ENCODE measurements at regions not wholly inside any gene's neighbourhood (a gene's known extent, or its start where the extent isn't known, plus 50 kb on each side); places are given as distances from the start of the nearest gene placed in this dataset.

DNA sequence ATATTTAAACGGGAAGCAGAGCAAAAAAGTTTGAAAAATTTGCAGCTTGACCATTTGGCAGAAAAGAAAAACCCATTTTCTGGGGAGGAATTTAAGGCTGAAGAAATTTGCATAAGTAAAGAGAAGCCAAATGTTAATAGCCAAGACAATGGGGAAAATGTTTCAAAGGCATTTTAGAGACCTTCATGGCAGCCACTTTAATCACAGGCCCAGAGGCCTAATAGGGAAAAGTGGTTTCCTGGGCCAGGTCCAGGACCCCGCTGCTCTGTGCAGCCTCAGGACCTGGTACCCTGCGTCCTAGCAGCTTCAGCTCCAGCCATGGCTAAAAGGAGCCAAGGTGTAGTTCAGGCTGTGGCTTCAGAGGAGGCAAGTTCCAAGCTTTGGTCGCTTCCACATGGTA lies 507.3 kb downstream of the SLCO4C1 start:
- TF ChIP-seq, protein P1, sequence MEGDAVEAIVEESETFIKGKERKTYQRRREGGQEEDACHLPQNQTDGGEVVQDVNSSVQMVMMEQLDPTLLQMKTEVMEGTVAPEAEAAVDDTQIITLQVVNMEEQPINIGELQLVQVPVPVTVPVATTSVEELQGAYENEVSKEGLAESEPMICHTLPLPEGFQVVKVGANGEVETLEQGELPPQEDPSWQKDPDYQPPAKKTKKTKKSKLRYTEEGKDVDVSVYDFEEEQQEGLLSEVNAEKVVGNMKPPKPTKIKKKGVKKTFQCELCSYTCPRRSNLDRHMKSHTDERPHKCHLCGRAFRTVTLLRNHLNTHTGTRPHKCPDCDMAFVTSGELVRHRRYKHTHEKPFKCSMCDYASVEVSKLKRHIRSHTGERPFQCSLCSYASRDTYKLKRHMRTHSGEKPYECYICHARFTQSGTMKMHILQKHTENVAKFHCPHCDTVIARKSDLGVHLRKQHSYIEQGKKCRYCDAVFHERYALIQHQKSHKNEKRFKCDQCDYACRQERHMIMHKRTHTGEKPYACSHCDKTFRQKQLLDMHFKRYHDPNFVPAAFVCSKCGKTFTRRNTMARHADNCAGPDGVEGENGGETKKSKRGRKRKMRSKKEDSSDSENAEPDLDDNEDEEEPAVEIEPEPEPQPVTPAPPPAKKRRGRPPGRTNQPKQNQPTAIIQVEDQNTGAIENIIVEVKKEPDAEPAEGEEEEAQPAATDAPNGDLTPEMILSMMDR (IDR thresholded peaks at IDR 0.05), result no peak
- no peak for TF ChIP-seq POLR2A (IDR thresholded peaks at IDR 0.05)

All from adrenal gland (tissue), 5 donors.